ENCODE measurements at regions not wholly inside any gene's neighbourhood (a gene's known extent, or its start where the extent isn't known, plus 50 kb on each side); places are given as distances from the start of the nearest gene placed in this dataset.

GRCh38 chr6:103215847-103216246 is 1643.9 kb downstream of the HACE1 start:
- TF ChIP-seq CTCF (IDR thresholded peaks at IDR 0.05; ENCODE audit: low read depth, low read length, missing input control) (no peak), FOXA1 (IDR thresholded peaks at IDR 0.05) (no peak), REST (IDR thresholded peaks at IDR 0.05) (no peak), MAX (IDR thresholded peaks at IDR 0.05) (no peak), EGR1 (IDR thresholded peaks at IDR 0.05; ENCODE audit: low read depth in 2 of 2) (no peak)

Data from liver (tissue), 3 donors.